ENCODE measurements at regions not wholly inside any gene's neighbourhood (a gene's known extent, or its start where the extent isn't known, plus 50 kb on each side); places are given as distances from the start of the nearest gene placed in this dataset.

DNA sequence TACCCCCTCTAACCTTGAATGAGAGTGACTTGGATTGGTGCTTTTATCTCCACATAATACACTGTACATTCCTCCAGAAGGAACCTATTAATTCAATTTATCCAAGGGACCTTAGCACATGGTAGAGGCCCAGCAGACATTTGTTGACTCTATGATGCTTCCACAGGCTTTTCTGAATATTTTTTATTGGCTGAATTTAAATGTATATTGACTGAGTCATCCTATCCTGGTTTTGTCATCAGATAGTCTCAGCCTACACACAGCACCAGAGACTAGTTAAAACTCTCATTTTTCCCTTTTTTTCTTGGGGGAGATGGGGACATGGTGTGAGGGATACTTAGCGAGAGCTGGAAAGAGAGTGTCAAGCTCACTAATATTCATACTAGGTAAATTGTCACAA, 101.6 kb downstream of the LRRC30 start:
- TF ChIP-seq, protein P1, sequence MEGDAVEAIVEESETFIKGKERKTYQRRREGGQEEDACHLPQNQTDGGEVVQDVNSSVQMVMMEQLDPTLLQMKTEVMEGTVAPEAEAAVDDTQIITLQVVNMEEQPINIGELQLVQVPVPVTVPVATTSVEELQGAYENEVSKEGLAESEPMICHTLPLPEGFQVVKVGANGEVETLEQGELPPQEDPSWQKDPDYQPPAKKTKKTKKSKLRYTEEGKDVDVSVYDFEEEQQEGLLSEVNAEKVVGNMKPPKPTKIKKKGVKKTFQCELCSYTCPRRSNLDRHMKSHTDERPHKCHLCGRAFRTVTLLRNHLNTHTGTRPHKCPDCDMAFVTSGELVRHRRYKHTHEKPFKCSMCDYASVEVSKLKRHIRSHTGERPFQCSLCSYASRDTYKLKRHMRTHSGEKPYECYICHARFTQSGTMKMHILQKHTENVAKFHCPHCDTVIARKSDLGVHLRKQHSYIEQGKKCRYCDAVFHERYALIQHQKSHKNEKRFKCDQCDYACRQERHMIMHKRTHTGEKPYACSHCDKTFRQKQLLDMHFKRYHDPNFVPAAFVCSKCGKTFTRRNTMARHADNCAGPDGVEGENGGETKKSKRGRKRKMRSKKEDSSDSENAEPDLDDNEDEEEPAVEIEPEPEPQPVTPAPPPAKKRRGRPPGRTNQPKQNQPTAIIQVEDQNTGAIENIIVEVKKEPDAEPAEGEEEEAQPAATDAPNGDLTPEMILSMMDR (IDR thresholded peaks at IDR 0.05; ENCODE audit: low read depth, low read length), result no peak
- no peak for TF ChIP-seq POLR2A (IDR thresholded peaks at IDR 0.05; ENCODE audit: extremely low read depth, insufficient read length)
